Central memory CD4-positive, alpha-beta T cell (primary cell): ENCODE measurements at regions not wholly inside any gene's neighbourhood (a gene's known extent, or its start where the extent isn't known, plus 50 kb on each side); places are given as distances from the start of the nearest gene placed in this dataset.
"Not testable (repeated sequence)": the region's sequence is repeated elsewhere in the genome, so short reads cannot be mapped to it uniquely, and the experiment has no call there.

Experiments
- DNase-seq: peaks from one replicate; pipeline ENCODE4 v3.0.0; 2022

DNA sequence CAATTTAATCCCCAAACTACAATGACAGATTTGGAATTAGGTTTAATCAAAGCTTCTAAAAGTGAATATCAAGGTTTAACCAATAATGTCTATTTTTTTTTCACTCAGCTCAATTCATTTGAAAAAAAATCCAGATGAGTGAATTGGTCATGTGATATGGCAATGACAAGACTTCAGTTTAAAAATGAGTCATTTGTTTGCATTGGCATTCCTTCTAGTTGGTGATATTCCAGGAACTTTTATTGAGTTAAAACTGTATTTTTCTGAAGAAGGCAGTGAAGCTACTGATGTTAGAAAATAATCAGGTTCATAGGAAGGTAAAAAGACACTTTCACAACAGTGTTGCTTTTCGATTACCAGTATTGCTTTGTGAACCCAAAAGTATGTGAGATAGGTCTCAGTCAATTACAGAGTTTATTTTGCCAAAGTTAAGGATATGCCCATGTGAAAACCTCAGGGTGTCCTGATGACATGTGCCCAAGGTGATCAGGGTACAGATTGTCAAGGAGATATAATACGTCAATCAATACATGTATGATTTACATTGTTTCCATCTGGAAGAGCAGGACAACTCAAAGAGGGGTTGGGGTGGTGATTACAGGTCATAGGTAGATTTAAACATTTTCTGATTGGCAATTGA, 1214.9 kb downstream of the GALC start:
- DNase-seq: no peak

DNA sequence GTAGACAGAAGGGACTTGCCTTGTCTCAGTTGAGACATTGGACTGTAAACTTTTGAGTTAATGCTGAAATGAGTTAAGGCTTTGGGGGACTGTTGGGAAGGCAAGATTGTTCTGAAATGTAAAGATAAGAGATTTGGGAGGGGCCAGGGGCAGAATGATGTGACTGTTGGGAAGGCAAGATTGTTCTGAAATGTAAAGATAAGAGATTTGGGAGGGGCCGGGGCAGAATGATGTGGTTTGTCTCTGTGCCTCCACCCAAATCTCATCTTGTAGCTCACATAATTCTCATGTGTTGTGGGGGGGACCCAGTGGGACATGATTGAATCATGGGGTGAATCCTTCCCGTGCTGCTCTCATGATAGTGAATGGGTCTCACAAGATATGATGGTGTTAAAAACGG, 1217.1 kb downstream of the GALC start:
- DNase-seq: not testable (repeated sequence)

- no peak for DNase-seq
These were observed 1218.1 kb downstream of the GALC start for GRCh38 chr14:86774916-86775315.

DNA sequence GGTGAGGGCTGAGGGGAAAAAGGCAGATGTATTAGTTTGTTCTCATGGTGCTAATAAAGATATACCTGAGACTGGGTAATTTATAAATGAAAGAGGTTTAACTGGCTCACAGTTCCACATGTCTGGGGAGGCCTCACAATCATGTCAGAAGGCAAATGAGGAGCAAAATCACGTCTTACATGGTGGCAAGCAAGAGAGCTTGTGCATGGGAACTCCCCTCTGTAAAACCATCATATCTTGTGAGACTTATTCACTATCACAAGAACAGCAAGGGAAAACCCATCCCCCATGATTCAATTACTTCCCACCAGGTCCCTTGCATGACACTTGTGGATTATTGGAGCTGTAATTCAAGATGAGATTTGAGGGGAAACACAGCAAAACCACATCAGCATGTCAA, 1220.9 kb downstream of the GALC start:
- DNase-seq: no peak

- no peak for DNase-seq
These were observed 1222.8 kb downstream of the GALC start for GRCh38 chr14:86770186-86770585.

DNA sequence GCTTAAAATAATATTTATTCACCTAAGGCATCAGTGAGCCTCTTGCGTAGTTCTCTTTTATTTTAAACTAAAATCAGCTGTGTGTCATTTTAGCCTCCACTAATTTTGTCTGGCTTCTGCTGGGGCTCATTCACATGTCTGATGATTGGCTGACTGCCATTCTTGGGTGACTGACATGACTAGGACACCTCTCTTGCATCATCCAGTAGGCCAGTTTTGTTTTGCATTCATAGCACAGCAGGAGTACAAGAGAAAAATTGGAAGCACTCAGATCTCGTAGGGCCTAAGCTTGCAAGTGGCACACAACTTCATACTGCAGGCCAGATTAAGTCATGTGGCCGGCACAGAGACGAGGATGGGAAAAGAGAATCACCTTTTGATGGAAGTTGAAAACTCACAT, 1226.5 kb downstream of the GALC start:
- DNase-seq: no peak

DNA sequence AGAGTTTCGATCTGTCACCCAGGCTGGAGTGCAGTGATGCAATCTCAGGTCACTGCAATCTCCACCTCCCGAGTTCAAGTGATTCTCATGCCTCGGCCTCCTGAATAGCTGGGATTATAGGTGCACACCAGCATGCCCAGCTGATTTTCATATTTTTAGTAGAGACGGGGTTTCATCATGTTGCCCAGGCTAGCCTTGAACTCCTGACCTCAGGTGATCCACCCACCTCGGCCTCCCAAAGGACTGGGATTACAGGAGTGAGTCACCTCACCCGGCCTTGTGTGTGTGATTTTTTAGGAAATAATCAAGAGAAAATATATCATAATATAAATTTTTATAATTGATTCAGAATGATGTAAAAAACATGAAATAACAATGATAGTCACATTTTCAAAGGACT, 1231.4 kb downstream of the GALC start:
- no peak for DNase-seq

GRCh38 chr14:86756521-86757190, 1226.7 kb downstream of the FLRT2 start:
- no peak for DNase-seq

GRCh38 chr14:86750488-86750887, 1220.5 kb downstream of the FLRT2 start:
- not testable (repeated sequence) for DNase-seq

GRCh38 chr14:86739761-86740160, 1209.8 kb downstream of the FLRT2 start:
- DNase-seq: no peak

DNA sequence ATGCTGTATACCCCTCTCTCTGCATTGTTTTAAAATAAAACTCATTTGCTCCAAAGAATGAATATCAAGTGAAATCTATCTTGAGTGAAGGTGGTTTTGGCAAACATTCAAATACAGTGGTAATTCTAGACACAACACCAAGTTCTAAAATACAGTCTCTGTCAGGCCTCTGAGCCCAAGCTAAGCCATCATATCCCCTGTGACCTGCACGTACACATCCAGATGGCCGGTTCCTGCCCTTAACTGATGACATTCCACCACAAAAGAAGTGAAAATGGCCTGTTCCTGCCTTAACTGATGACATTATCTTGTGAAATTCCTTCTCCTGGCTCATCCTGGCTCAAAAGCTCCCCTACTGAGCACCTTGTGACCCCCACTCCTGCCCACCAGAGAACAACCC, 1201.5 kb downstream of the FLRT2 start:
- not testable (repeated sequence) for DNase-seq

- DNase-seq: no peak
These were observed 1193.3 kb downstream of the FLRT2 start for GRCh38 chr14:86723254-86723624.

DNA sequence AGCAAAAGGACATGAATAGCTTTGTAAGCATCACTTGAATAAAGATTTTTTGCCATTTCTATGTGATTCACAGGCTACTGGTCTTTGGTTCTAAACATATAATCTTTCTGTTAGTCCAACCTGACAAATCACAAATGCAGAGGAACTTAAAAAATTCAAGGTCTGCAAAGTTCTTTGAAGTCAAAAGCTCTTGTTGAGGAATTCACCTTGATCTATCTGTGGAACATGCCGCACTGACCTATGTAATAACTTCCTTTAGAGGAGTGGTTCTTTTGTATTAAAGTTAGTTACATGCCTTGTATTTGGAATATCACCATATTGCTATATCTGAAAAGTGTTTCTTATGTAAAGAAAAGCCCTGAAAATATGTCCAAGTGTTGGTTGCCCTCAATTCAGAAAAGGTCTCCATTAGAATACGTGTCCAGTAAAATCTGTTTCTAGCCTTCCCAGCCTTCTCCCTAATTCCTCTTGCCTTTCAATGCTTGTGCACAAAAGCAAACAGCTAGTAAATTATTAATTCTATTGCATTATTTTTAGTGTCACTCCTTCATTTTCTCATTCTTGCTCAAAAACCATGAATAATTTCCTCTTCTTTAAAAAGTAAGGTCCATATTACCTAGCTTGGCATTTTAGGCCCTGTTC, 1192.8 kb downstream of the FLRT2 start:
- DNase-seq: no peak

- DNase-seq: no peak
These were observed 1184.6 kb downstream of the FLRT2 start for GRCh38 chr14:86714575-86714974.

- no peak for DNase-seq
These were observed 1184.2 kb downstream of the FLRT2 start for GRCh38 chr14:86714153-86714552.

- DNase-seq: no peak
These were observed 1182.8 kb downstream of the FLRT2 start for GRCh38 chr14:86712727-86713126.

DNA sequence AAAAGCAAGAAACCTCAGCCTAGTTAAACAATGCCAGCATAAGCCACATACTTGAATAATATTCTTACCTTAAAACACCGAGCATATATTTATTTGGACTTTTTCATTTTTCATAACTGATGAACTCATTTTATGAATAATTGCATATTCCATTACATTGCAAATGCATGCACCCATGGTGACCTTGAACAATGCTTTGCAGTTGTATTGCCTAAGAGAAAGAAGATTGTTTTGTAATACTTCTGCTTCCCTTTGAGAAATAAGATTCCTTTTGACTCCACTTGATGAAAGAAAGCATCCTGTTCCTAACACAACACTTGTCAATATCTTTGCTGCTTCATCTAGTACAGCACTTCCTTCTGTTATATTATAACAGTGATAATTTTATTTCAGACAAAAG, 1182.2 kb downstream of the FLRT2 start:
- no peak for DNase-seq

DNA sequence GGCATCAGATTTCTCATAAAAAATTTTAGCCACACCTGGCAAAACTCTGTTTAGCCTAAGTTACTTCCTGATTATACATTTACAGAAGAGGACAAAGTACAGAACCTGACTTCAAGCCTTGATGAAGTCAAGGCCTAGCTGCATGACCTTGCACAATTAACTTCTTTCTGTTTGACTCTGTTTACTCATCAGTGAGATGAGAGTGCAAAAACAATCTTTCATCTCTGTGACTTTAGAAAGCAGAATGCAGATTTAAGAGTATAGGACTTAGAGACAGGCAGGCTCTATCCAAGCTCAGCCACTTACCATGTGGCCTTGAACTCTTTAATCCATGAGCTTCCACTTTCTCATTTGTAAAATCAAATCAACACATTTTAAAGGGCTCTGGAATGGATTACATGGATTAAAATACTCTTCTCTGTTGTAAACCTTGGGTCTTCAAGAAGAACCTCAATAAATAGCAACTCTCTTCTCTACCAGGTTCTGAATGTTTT, 1178.9 kb downstream of the FLRT2 start:
- DNase-seq: no peak

DNA sequence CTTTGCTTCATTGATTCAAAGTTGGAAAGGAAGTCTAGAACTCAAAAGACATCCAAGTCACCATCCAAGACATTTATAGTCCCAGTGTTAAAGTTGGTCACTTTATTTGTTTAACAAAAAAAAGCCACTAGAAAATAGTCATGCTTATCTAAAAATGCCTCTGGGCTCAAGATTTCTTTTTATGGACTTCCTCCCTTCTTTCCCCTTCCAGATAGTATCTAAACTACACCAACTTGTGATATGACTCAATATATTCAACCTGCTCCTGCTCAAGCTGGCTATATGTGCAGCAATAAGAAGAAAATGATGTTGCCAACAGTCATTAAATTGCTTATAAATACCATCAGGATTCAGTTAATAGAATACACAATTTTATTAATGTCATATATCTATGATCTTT, 1177.1 kb downstream of the FLRT2 start:
- DNase-seq: no peak

GRCh38 chr14:86683561-86683960, 1153.6 kb downstream of the FLRT2 start:
- DNase-seq: no peak

DNA sequence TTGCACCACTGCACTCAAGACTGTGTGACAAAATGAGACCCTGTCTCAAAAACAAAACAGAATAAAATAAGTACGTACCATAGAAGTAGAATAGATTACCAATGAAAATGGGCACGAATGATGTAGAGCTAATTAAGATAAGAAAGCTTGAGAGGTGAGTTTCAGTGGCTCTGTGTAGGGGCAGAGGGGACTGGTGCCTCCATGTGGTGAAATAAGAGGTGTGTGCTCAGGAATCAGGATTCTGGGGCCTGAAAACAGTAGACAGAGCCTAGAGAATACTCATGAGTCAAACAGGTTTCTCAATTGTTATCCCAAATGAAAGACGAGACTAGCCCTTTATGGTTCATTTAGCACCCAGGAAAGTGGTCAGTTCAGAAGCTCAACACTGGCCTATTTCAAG, 1145.1 kb downstream of the FLRT2 start:
- DNase-seq: no peak

GRCh38 chr14:86673523-86673969, 1143.6 kb downstream of the FLRT2 start:
- DNase-seq: no peak

DNA sequence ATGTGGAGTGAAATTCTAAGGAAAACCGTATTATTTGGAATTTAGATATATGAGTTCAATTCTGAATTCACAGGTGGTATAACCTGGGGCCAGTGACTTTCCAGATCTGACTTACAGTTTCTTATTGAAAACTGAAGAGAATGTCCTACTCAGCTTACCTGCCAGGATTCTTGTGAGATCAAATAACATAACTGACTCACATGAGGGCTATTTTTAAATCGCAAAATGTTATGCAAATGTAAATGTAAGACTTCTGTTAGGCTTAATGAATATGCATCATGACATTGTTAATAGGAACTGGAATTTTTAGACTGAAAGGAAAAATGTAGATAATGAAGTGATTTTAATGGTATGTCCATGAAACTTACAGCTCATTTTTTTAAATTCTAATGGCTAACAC, 1142.1 kb downstream of the FLRT2 start:
- DNase-seq: no peak

- DNase-seq: no peak
These were observed 1136.0 kb downstream of the FLRT2 start for GRCh38 chr14:86665975-86666374.
